ENCODE measurements at regions not wholly inside any gene's neighbourhood (a gene's known extent, or its start where the extent isn't known, plus 50 kb on each side); places are given as distances from the start of the nearest gene placed in this dataset.

DNA sequence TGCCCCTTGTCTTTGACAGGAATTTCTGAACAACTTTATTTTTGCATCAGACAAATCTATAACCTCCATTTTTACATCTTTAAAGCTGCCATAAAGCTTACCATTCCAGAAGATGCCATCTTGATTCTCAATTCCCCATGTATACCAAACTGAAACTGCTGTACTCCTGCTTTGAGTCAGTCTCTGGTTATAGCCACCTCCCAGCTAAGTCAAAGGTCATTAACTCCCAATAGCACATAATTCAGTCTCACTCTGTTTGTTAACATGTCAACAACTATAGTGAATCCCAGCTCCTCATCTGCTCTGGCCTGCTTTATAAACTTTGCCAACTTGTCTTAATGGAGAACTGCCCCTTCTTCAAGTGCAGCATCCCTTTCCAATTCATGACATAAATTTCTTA lies 343.6 kb downstream of the FRK start:
- no peak for TF ChIP-seq PBX3 (IDR thresholded peaks at IDR 0.05)
- no peak for TF ChIP-seq RAD21 (conservative IDR thresholded peaks at IDR 0.05 in 1 of 2, IDR thresholded peaks at IDR 0.05 in 1 of 2)
- no peak for TF ChIP-seq CBX2 (IDR thresholded peaks at IDR 0.05; ENCODE audit: borderline replicate concordance, low read depth)
- TF ChIP-seq JUN (IDR thresholded peaks at IDR 0.05): no peak
- TF ChIP-seq E2F6 (IDR thresholded peaks at IDR 0.05; ENCODE audit: borderline replicate concordance, low read depth): no peak
- no peak for TF ChIP-seq HOXB5 (CRISPR knock-in tag; IDR thresholded peaks at IDR 0.05)
- Histone ChIP-seq H3K9me3 (no peaks in the 10 kb centered on the region), H3K4me2 (no peak overlapping the region), H3K4me3 (no peak overlapping the region), H3K4me1 (no peaks in the 10 kb centered on the region), H3K27ac (no peak overlapping the region)
- ATAC-seq (no peak), DNase-seq (ENCODE audit: low read depth in 1 of 2, low spot score in 1 of 2) (no peak), FAIRE-seq (no peak)
- ChIA-PET CTCF (interaction anchor here (0.6 kb wide), 1 partner anchor 180 kb away, joined by 3 read pairs; no protein-coding TSS in a partner anchor), POLR2A (no interaction called here)

GRCh38 chr6:115712291-115712961 lies 348.3 kb downstream of the FRK start:
- FAIRE-seq (no peak), ATAC-seq (no peak), DNase-seq (ENCODE audit: low read depth in 1 of 2, low spot score in 1 of 2) (no peak)
- WGBS (ENCODE audit: missing lambda C conversion rate): 46% methylated on average over 6 of the region's 6 CpGs
- ChIA-PET CTCF (no interaction called here), POLR2A (no interaction called here)
- Histone ChIP-seq H3K27ac (no peak overlapping the region), H3K4me1 (no peaks in the 10 kb centered on the region), H3K4me3 (no peak overlapping the region), H3K9me3 (no peaks in the 10 kb centered on the region), H3K4me2 (no peak overlapping the region)
- no peak for TF ChIP-seq USF2 (IDR thresholded peaks at IDR 0.05)
- no peak for TF ChIP-seq CBX8 (IDR thresholded peaks at IDR 0.05)
- TF ChIP-seq RARB (CRISPR knock-in tag; IDR thresholded peaks at IDR 0.05): no peak
- TF ChIP-seq KDM1A (IDR thresholded peaks at IDR 0.05; ENCODE audit: low read depth): no peak
- no peak for TF ChIP-seq FOXS1 (CRISPR knock-in tag; IDR thresholded peaks at IDR 0.05)
- no peak for TF ChIP-seq PHF8 (IDR thresholded peaks at IDR 0.05; ENCODE audit: borderline replicate concordance, low read depth)
- TF ChIP-seq HOXB5 (CRISPR knock-in tag; IDR thresholded peaks at IDR 0.05): no peak
- no peak for TF ChIP-seq SREBF2 (IDR thresholded peaks at IDR 0.05)
- TF ChIP-seq E2F6 (IDR thresholded peaks at IDR 0.05; ENCODE audit: borderline replicate concordance, low read depth): no peak
- no peak for TF ChIP-seq FOSL2 (IDR thresholded peaks at IDR 0.05)
- no peak for TF ChIP-seq FOSL2 (CRISPR knock-in tag; IDR thresholded peaks at IDR 0.05)
- TF ChIP-seq EP300 (IDR thresholded peaks at IDR 0.05): no peak
- TF ChIP-seq HMGXB4 (CRISPR knock-in tag; IDR thresholded peaks at IDR 0.05; ENCODE audit: borderline replicate concordance): no peak
- no peak for TF ChIP-seq HDAC2 (IDR thresholded peaks at IDR 0.05)
- no peak for TF ChIP-seq NPAS2 (CRISPR knock-in tag; IDR thresholded peaks at IDR 0.05; ENCODE audit: borderline replicate concordance)
- no peak for TF ChIP-seq RNF2 (IDR thresholded peaks at IDR 0.05; ENCODE audit: borderline replicate concordance, low read depth)
- TF ChIP-seq POLR2AphosphoS2 (conservative IDR thresholded peaks at IDR 0.05; ENCODE audit: low read length): no peak
- TF ChIP-seq MAX (IDR thresholded peaks at IDR 0.05): no peak
- TF ChIP-seq, protein P1, sequence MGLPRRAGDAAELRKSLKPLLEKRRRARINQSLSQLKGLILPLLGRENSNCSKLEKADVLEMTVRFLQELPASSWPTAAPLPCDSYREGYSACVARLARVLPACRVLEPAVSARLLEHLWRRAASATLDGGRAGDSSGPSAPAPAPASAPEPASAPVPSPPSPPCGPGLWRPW (IDR thresholded peaks at IDR 0.05): no peak
- TF ChIP-seq ZC3H11A (IDR thresholded peaks at IDR 0.05): no peak
